ENCODE measurements at regions not wholly inside any gene's neighbourhood (a gene's known extent, or its start where the extent isn't known, plus 50 kb on each side); places are given as distances from the start of the nearest gene placed in this dataset.
A peak's percentile ranks its signal among the peaks of the same experiment; 100 is the strongest.

- TF ChIP-seq ZNF678 (CRISPR knock-in tag; IDR thresholded peaks at IDR 0.05) (no peak), ZBED4 (CRISPR knock-in tag; IDR thresholded peaks at IDR 0.05; ENCODE audit: borderline replicate concordance) (no peak), ZMAT3 (CRISPR knock-in tag; conservative IDR thresholded peaks at IDR 0.05) (no peak), KMT2A (CRISPR knock-in tag; IDR thresholded peaks at IDR 0.05) (no peak), MIXL1 (CRISPR knock-in tag; IDR thresholded peaks at IDR 0.05) (0 out of 2 replicates have a peak, but pooled peaks have one; percentile 6), HHEX (CRISPR knock-in tag; IDR thresholded peaks at IDR 0.05) (no peak), MEIS2 (CRISPR knock-in tag; IDR thresholded peaks at IDR 0.05) (no peak), ZNF138 (CRISPR knock-in tag; IDR thresholded peaks at IDR 0.05; ENCODE audit: low read depth) (no peak), ZNF563 (CRISPR knock-in tag; IDR thresholded peaks at IDR 0.05) (no peak), NR2C2 (CRISPR knock-in tag; IDR thresholded peaks at IDR 0.05; ENCODE audit: borderline replicate concordance) (no peak), CAMTA2 (CRISPR knock-in tag; IDR thresholded peaks at IDR 0.05; ENCODE audit: borderline replicate concordance) (no peak), CREB1 (IDR thresholded peaks at IDR 0.05) (no peak), CREB1 (CRISPR knock-in tag; IDR thresholded peaks at IDR 0.05) (no peak), BATF2 (CRISPR knock-in tag; IDR thresholded peaks at IDR 0.05) (no peak), ZBTB26 (CRISPR knock-in tag; IDR thresholded peaks at IDR 0.05; ENCODE audit: borderline replicate concordance) (no peak), TEAD2 (CRISPR knock-in tag; IDR thresholded peaks at IDR 0.05) (no peak), ZNF256 (CRISPR knock-in tag; conservative IDR thresholded peaks at IDR 0.05) (no peak), ZNF550 (CRISPR knock-in tag; IDR thresholded peaks at IDR 0.05; ENCODE audit: borderline replicate concordance) (no peak), ZFP41 (CRISPR knock-in tag; IDR thresholded peaks at IDR 0.05; ENCODE audit: borderline replicate concordance) (no peak), ZNF12 (CRISPR knock-in tag; IDR thresholded peaks at IDR 0.05) (peak; percentile 48; the same call in 1 of the 2 replicates), XBP1 (CRISPR knock-in tag; IDR thresholded peaks at IDR 0.05) (no peak), HOXA3 (CRISPR knock-in tag; IDR thresholded peaks at IDR 0.05) (no peak), ELF3 (CRISPR knock-in tag; IDR thresholded peaks at IDR 0.05) (peak; percentile 12; the same call in 1 of the 2 replicates), ZNF713 (CRISPR knock-in tag; IDR thresholded peaks at IDR 0.05) (no peak), ASH2L (IDR thresholded peaks at IDR 0.05; ENCODE audit: insufficient read length, low read depth, low read length) (peak; percentile 79), TCF7 (IDR thresholded peaks at IDR 0.05; ENCODE audit: low read depth) (0 out of 2 replicates have a peak, but pooled peaks have one; percentile 49)
Observed at GRCh38 chr16:58847902-58848661, 114.0 kb upstream of the GOT2 start (continued).

All from HepG2 (cell line).